ENCODE measurements at regions not wholly inside any gene's neighbourhood (a gene's known extent, or its start where the extent isn't known, plus 50 kb on each side); places are given as distances from the start of the nearest gene placed in this dataset.
A peak's percentile ranks its signal among the peaks of the same experiment; 100 is the strongest.

DNA sequence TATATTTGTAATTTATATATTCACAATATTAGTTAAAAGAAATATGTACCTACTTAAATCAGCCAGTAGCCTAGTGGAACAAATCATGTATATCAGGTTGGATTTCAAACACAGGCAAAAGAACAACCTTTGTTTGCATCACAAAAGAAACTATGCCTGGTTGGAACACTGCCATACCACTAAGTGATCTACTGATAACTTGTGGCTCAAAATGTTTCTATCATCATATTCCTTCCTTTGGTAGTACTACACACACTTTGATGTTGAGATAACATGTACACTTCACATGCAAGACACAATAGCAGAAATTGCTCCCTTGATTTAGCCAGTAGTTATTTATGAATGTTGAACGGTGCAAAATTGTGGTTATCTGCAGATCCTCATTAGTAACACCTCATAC is 146.0 kb upstream of the GPC6 start:
- H3F3A ChIP-seq (ENCODE audit: low read length, unreplicated experiment), result no peaks in the 10 kb centered on the region
- H3K9me2 ChIP-seq (replicated peaks; ENCODE audit: low read length), result no peaks in the 10 kb centered on the region
- DNase-seq (peak; percentile 40), ATAC-seq (no peak)
- H3K4me1 ChIP-seq (ENCODE audit: insufficient read depth, low read length), result no peaks in the 10 kb centered on the region
- no peak overlapping the region for H3K9ac ChIP-seq (ENCODE audit: low read length)
- H2AFZ ChIP-seq (ENCODE audit: low read length), result no peak overlapping the region
- H3K79me2 ChIP-seq (ENCODE audit: low read length), result no peaks in the 10 kb centered on the region
- H3K27me3 ChIP-seq (ENCODE audit: low read length), result no peaks in the 10 kb centered on the region
- intact Hi-C loops (cut with micrococcal nuclease), result no loop called here
- no peak overlapping the region for H3K4me3 ChIP-seq (ENCODE audit: low read length)
- no peaks in the 10 kb centered on the region for H4K20me1 ChIP-seq (ENCODE audit: low read length)
- ChIA-PET CTCF (no interaction called here), POLR2A (ENCODE audit: unreplicated experiment) (no interaction called here)
- H3K27ac ChIP-seq (ENCODE audit: low read length), result no peak overlapping the region
- no peaks in the 10 kb centered on the region for H3K9me3 ChIP-seq (ENCODE audit: low read length)
- H3K4me2 ChIP-seq (ENCODE audit: low read length), result no peak overlapping the region
- no TSS peak for BruUV-seq (replicated peaks)
- TF ChIP-seq CTCF (conservative IDR thresholded peaks at IDR 0.05; ENCODE audit: low read depth, low read length) (no peak), EZH2 (IDR thresholded peaks at IDR 0.05; ENCODE audit: low read length, unreplicated experiment) (no peak), EZH2phosphoT487 (IDR thresholded peaks at IDR 0.05; ENCODE audit: borderline replicate concordance, low read length) (no peak)
- H3K36me3 ChIP-seq (ENCODE audit: low read depth, low read length), result no peaks in the 10 kb centered on the region

GRCh38 chr13:93086329-93086728 is 140.3 kb upstream of the GPC6 start:
- Histone ChIP-seq H3K9me3 (ENCODE audit: low read length) (no peaks in the 10 kb centered on the region), H3K9me2 (replicated peaks; ENCODE audit: low read length) (no peaks in the 10 kb centered on the region), H3K27me3 (ENCODE audit: low read length) (no peaks in the 10 kb centered on the region), H3K4me3 (ENCODE audit: low read length) (no peak overlapping the region), H3K36me3 (ENCODE audit: low read depth, low read length) (no peaks in the 10 kb centered on the region), H3K4me2 (ENCODE audit: low read length) (no peak overlapping the region), H3K9ac (ENCODE audit: low read length) (no peak overlapping the region), H3F3A (ENCODE audit: low read length, unreplicated experiment) (no peaks in the 10 kb centered on the region), H2AFZ (ENCODE audit: low read length) (no peak overlapping the region), H3K4me1 (ENCODE audit: insufficient read depth, low read length) (no peaks in the 10 kb centered on the region), H4K20me1 (ENCODE audit: low read length) (no peaks in the 10 kb centered on the region), H3K27ac (ENCODE audit: low read length) (no peak overlapping the region), H3K79me2 (ENCODE audit: low read length) (no peaks in the 10 kb centered on the region)
- no TSS peak for BruUV-seq (replicated peaks)
- ChIA-PET CTCF (no interaction called here), POLR2A (ENCODE audit: unreplicated experiment) (no interaction called here)
- ATAC-seq (no peak), DNase-seq (no peak)
- no peak for TF ChIP-seq CTCF (conservative IDR thresholded peaks at IDR 0.05; ENCODE audit: low read depth, low read length)
- TF ChIP-seq EZH2 (IDR thresholded peaks at IDR 0.05; ENCODE audit: low read length, unreplicated experiment), result no peak
- no peak for TF ChIP-seq EZH2phosphoT487 (IDR thresholded peaks at IDR 0.05; ENCODE audit: borderline replicate concordance, low read length)
- intact Hi-C loops (cut with micrococcal nuclease), result no loop called here

DNA sequence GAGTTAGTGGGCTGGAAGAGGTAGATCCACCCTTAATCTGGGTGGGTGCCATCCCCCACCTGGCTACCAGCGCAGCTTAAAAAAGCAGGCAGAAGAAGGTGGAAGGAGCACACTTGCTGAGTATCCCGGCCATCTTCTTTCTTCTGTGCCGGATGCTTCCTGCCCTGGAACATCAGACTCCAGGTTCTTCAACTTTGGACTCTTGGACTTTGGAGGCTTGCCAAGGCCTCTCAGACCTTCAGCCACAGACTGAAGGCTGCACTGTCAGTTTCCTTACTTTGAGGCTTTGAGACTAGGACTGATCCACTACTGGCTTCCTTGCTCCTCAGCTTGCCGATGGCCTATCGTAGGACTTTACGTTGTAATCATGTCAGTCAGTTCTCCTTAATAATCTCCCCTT is 127.6 kb upstream of the GPC6 start:
- Histone ChIP-seq H3K4me3 (ENCODE audit: low read length) (no peak overlapping the region), H3K27me3 (ENCODE audit: low read length) (no peaks in the 10 kb centered on the region), H3K9me3 (ENCODE audit: low read length) (no peaks in the 10 kb centered on the region), H3K79me2 (ENCODE audit: low read length) (no peaks in the 10 kb centered on the region), H3K9me2 (replicated peaks; ENCODE audit: low read length) (no peaks in the 10 kb centered on the region), H3F3A (ENCODE audit: low read length, unreplicated experiment) (no peaks in the 10 kb centered on the region), H3K4me2 (ENCODE audit: low read length) (no peak overlapping the region), H3K4me1 (ENCODE audit: insufficient read depth, low read length) (no peaks in the 10 kb centered on the region), H3K36me3 (ENCODE audit: low read depth, low read length) (no peaks in the 10 kb centered on the region), H2AFZ (ENCODE audit: low read length) (no peak overlapping the region), H3K9ac (ENCODE audit: low read length) (no peak overlapping the region), H4K20me1 (ENCODE audit: low read length) (no peaks in the 10 kb centered on the region), H3K27ac (ENCODE audit: low read length) (no peak overlapping the region)
- no TSS peak for BruUV-seq (replicated peaks)
- ChIA-PET CTCF (no interaction called here), POLR2A (ENCODE audit: unreplicated experiment) (no interaction called here)
- intact Hi-C loops (cut with micrococcal nuclease), result no loop called here
- TF ChIP-seq CTCF (conservative IDR thresholded peaks at IDR 0.05; ENCODE audit: low read depth, low read length) (no peak), EZH2phosphoT487 (IDR thresholded peaks at IDR 0.05; ENCODE audit: borderline replicate concordance, low read length) (no peak), EZH2 (IDR thresholded peaks at IDR 0.05; ENCODE audit: low read length, unreplicated experiment) (no peak)
- no peak for DNase-seq
- ATAC-seq, result no peak

Measured in PC-3 (cell line).